Prostate gland (tissue), 2 donors: ENCODE measurements at regions not wholly inside any gene's neighbourhood (a gene's known extent, or its start where the extent isn't known, plus 50 kb on each side); places are given as distances from the start of the nearest gene placed in this dataset.

Experiments used
- DNase-seq: peaks from one replicate; pipeline ENCODE4 v3.0.0-alpha.2; 2019; ENCODE audit warnings: low spot score
- H3K27ac ChIP-seq, 2 donors: fragments of 200-600 bp; sonication (generic); 2 replicates each; pipeline ENCODE4 v1.5.1; 2017 to 2019
- H3K27me3 ChIP-seq: fragments of 200-600 bp; sonication (generic); replicated peaks from 2 replicates; pipeline ENCODE4 v1.5.1; 2019; ENCODE audit not compliant: insufficient read depth
- H3K36me3 ChIP-seq, 2 donors: fragments of 200-600 bp; sonication (generic); 1 replicate in 1 of 2; 2 replicates in 1 of 2; pipeline versions ENCODE4 v1.5.1 to v1.8.1; 2017 to 2019
- H3K4me1 ChIP-seq: fragments of 200-600 bp; sonication (generic); replicated peaks from 2 replicates; pipeline ENCODE4 v1.5.1; 2019
- H3K4me3 ChIP-seq, 2 donors: fragments of 200-600 bp; sonication (generic); 2 replicates each; pipeline ENCODE4 v1.5.1; 2017 to 2019
- H3K9me3 ChIP-seq: fragments of 200-600 bp; sonication (generic); 2 replicates; pipeline ENCODE4 v1.5.1; 2017
- POLR2A ChIP-seq: fragments of 450-650 bp; IDR thresholded peaks from one replicate; pipeline ENCODE4 v1.6.1; 2016; ENCODE audit warnings: antibody characterized with exemption, mild to moderate bottlenecking
- POLR2AphosphoS5 ChIP-seq: sonication (generic); formaldehyde crosslinking; IDR thresholded peaks from one replicate; pipeline ENCODE4 v1.6.1; 2017; ENCODE audit warnings: antibody characterized with exemption
- WGBS: methylation state at CpG from one replicate; pipeline ENCODE4 v1.1.5; 2018; 5-methylcytosine and 5-hydroxymethylcytosine counted together
- intact Hi-C: fragments of 100-400 bp; cut with DNase I; formaldehyde crosslinking; loops from one replicate; pipeline ENCODE4 v1.14.2; 2022
- TF ChIP-seq, protein P1 (sequence below), 4 experiments: fragments of 200-600 bp in 2 of 4; fragments of 450-650 bp in 2 of 4; sonication (generic) in 2 of 4; IDR thresholded peaks; 1 replicate in 3 of 4; 2 replicates in 1 of 4; pipeline ENCODE4 v1.5.1; 2016 to 2019; ENCODE audit warnings: antibody characterized with exemption in 4 of 4, mild to moderate bottlenecking in 2 of 4, moderate library complexity in 2 of 4

DNA sequence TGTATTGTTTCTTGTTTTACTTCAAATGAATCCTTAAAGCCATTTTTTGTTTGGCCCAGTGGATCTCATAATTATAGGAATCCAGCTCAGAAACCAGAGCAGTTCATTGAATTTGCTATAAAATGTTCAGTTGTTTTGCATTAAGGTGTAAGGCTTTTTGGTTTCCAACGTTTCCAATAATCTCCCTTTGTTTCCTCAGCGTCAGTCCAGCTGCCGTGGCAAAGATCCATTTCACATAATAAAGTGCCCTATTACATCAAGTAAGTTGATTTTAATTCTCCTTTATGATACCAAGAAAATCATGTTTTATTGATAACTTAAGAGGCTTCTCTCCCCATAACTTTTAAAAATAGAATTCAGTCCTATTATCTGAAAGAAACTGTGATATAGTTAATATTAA is 472.6 kb downstream of the UTRN start:
- WGBS = 46% methylated on average over 3 of the region's 3 CpGs
- Histone ChIP-seq H3K36me3 (no peaks in the 10 kb centered on the region), H3K27ac (no peak overlapping the region)

DNA sequence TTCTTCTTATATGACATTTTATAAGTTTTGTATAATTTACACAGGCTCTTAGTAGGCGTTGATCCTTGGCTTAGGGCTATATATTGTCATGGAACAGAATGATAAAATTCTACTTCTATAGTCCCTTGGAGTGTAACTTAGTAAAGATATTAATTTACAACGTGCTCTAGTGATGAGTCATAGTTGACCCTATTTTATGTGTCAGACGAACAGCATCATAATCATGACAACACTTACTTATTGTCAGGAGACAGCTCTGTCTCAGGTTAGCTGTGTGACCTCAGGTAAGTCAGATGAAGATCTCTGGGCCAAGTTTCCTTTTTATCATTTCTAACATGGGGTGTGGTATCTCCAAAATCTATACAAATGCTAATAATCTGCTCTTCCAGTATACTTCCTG is 473.5 kb downstream of the UTRN start:
- Histone ChIP-seq H3K36me3 (no peaks in the 10 kb centered on the region), H3K4me1 (no peaks in the 10 kb centered on the region), H3K27ac (no peak overlapping the region), H3K4me3 (no peak overlapping the region), H3K27me3 (no peaks in the 10 kb centered on the region), H3K9me3 (no peaks in the 10 kb centered on the region)
- TF ChIP-seq POLR2AphosphoS5 (no peak), POLR2A (no peak)
- TF ChIP-seq, protein P1, sequence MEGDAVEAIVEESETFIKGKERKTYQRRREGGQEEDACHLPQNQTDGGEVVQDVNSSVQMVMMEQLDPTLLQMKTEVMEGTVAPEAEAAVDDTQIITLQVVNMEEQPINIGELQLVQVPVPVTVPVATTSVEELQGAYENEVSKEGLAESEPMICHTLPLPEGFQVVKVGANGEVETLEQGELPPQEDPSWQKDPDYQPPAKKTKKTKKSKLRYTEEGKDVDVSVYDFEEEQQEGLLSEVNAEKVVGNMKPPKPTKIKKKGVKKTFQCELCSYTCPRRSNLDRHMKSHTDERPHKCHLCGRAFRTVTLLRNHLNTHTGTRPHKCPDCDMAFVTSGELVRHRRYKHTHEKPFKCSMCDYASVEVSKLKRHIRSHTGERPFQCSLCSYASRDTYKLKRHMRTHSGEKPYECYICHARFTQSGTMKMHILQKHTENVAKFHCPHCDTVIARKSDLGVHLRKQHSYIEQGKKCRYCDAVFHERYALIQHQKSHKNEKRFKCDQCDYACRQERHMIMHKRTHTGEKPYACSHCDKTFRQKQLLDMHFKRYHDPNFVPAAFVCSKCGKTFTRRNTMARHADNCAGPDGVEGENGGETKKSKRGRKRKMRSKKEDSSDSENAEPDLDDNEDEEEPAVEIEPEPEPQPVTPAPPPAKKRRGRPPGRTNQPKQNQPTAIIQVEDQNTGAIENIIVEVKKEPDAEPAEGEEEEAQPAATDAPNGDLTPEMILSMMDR (IDR thresholded peaks at IDR 0.05) = no peak
- intact Hi-C loops = no loop called here
- no peak for DNase-seq
- 55% methylated on average over 3 of the region's 3 CpGs for WGBS

More for the DNA sequence above, 472.6 kb downstream of the UTRN start:
- H3K27me3 ChIP-seq = no peaks in the 10 kb centered on the region
- no peak overlapping the region for H3K4me3 ChIP-seq
- H3K9me3 ChIP-seq = no peaks in the 10 kb centered on the region
- no peaks in the 10 kb centered on the region for H3K4me1 ChIP-seq
- no peak for DNase-seq
- TF ChIP-seq, protein P1 (IDR thresholded peaks at IDR 0.05) = no peak
- TF ChIP-seq POLR2AphosphoS5 = no peak
- no peak for TF ChIP-seq POLR2A
- intact Hi-C loops = no loop called here

DNA sequence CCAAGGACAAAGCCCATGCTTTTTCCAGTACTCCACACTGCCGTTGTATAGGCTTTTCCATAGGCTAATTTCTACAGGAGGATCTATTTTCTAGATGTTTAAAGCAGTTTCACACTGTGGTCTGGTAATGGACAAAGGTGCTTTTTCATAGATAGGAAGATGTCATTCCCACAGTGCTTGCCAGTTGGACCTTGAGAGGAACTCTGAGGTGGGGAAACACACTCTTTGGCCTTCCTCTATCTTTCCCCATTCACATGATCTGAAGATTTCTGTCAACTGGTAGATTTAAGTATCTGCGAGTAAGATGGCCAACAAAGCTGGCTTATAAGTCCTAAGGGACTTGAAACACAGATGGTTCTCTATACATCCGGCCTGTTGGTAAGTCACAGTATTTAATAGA is 477.3 kb downstream of the UTRN start:
- Histone ChIP-seq H3K4me3 (no peak overlapping the region), H3K27ac (no peak overlapping the region), H3K4me1 (no peaks in the 10 kb centered on the region), H3K9me3 (no peaks in the 10 kb centered on the region), H3K27me3 (no peaks in the 10 kb centered on the region), H3K36me3 (no peaks in the 10 kb centered on the region)
- no peak for TF ChIP-seq POLR2AphosphoS5
- no peak for TF ChIP-seq POLR2A
- TF ChIP-seq, protein P1 (IDR thresholded peaks at IDR 0.05) = no peak
- intact Hi-C loops = no loop called here
- no peak for DNase-seq
- WGBS = 95% methylated on average over 3 of the region's 3 CpGs

DNA sequence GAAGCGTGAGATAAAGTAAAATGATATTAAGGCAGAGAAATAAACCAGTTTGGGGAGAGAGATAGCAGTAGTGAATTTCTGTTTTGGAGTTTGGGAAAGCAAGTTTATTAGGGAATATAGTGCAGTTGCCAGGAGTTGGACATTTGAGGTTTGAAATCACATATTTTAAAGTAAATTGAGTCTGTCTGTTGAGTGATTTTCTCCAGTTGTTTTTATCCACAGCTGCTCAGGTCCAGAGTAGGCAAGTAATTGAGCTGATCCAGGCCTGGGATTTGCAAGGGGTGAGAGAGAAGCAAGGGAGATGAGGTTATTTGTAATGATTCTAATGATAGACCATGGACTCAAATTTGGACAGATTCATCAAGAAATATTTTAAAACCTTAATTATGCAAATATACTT is 481.9 kb downstream of the UTRN start:
- intact Hi-C loops = no loop called here
- Histone ChIP-seq H3K27me3 (no peaks in the 10 kb centered on the region), H3K4me3 (no peak overlapping the region), H3K9me3 (no peaks in the 10 kb centered on the region), H3K27ac (no peak overlapping the region), H3K36me3 (no peaks in the 10 kb centered on the region), H3K4me1 (no peaks in the 10 kb centered on the region)
- TF ChIP-seq POLR2A = no peak
- TF ChIP-seq POLR2AphosphoS5 = no peak
- TF ChIP-seq, protein P1 (IDR thresholded peaks at IDR 0.05) = no peak
- 94% methylated on average over 1 of the region's 1 CpG for WGBS
- no peak for DNase-seq

DNA sequence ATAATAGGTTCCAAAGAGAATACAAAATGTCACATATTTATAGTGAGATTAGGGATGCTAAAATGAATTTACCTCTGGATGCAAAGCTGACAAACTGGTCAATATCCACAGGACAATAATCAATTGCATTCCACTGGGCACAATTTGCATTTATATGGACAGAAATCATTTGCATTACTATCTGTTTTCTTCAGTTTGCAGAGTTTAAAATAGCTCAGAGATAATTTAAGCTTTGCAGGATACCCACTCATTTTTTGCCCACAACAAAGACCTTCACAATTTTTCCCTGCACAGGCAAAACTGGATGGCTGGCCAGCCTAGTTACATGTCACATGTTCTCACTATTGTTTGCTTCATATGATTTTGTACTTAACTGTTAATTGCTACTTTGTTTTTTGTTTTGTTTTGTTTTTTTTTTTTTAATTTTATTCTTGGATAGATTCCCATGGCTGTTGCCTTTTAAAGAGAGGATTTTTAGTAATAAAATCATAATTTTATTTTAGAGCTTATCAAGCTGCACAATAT is 483.5 kb downstream of the UTRN start:
- H3K36me3 ChIP-seq = peaks cover 0 to 3% of the 10 kb centered on the region in 2 donors
- no peaks in the 10 kb centered on the region for H3K4me1 ChIP-seq
- TF ChIP-seq, protein P1 (IDR thresholded peaks at IDR 0.05) = no peak
- TF ChIP-seq POLR2A (no peak), POLR2AphosphoS5 (no peak)
- H3K4me3 ChIP-seq = no peak overlapping the region
- H3K9me3 ChIP-seq = no peaks in the 10 kb centered on the region
- no peak for DNase-seq
- no peaks in the 10 kb centered on the region for H3K27me3 ChIP-seq
- intact Hi-C loops = no loop called here
- H3K27ac ChIP-seq = no peak overlapping the region
